SK-N-MC (cell line): ENCODE measurements at regions not wholly inside any gene's neighbourhood (a gene's known extent, or its start where the extent isn't known, plus 50 kb on each side); places are given as distances from the start of the nearest gene placed in this dataset.

Source experiments
- EZH2 ChIP-seq: fragments of 200-600 bp; sonication (generic); IDR thresholded peaks from one replicate; pipeline ENCODE4 v1.6.1; 2017; ENCODE audit warnings: antibody characterized with exemption
- POLR2AphosphoS5 ChIP-seq: IDR thresholded peaks from 2 replicates; pipeline ENCODE4 v1.6.1; 2012; ENCODE audit warnings: mild to moderate bottlenecking, low read depth, low read length, borderline replicate concordance

- TF ChIP-seq EZH2 (no peak), POLR2AphosphoS5 (no peak)
These were observed 101.1 kb upstream of the RPL34 start for GRCh38 chr4:108519208-108519833.
